Heart left ventricle (tissue), 16 donors: ENCODE measurements at regions not wholly inside any gene's neighbourhood (a gene's known extent, or its start where the extent isn't known, plus 50 kb on each side); places are given as distances from the start of the nearest gene placed in this dataset.

Experiments used
- ATAC-seq, 4 donors: fragments of 200-7000 bp; cut with Tn5 transposase; one replicate each; pipeline ENCODE4 v1.9.1; 2020 to 2022; ENCODE audit warnings: moderate library complexity in 4 of 4, mild to moderate bottlenecking in 3 of 4, moderate number of reproducible peaks in 1 of 4
- DNase-seq, 5 donors: peaks; one replicate each; pipeline ENCODE4 v3.0.0-alpha.2; 2020
- H3K27ac ChIP-seq, 12 donors: fragments of 200-600 bp; sonication (generic) in 4 of 12; one replicate each; pipeline versions ENCODE4 v1.5.0 to v1.8.0; 2016 to 2022; ENCODE audit warnings: mild to moderate bottlenecking in 2 of 12
- H3K27me3 ChIP-seq, 9 donors: fragments of 200-600 bp; sonication (generic) in 2 of 9; one replicate each; pipeline versions ENCODE4 v1.5.1 to v1.8.0; 2016 to 2022; ENCODE audit warnings: mild to moderate bottlenecking in 3 of 9
- H3K36me3 ChIP-seq, 9 donors: fragments of 200-600 bp; sonication (generic) in 2 of 9; one replicate each; pipeline versions ENCODE4 v1.5.0 to v1.8.0; 2018 to 2022; ENCODE audit warnings: mild to moderate bottlenecking in 2 of 9
- H3K4me1 ChIP-seq, 12 donors: fragments of 200-600 bp; sonication (generic) in 4 of 12; one replicate each; pipeline versions ENCODE4 v1.5.0 to v1.8.0; 2016 to 2022; ENCODE audit warnings: mild to moderate bottlenecking in 3 of 12
- H3K4me3 ChIP-seq, 12 donors: fragments of 200-600 bp; sonication (generic) in 4 of 12; one replicate each; pipeline versions ENCODE4 v1.5.0 to v1.8.0; 2017 to 2022; ENCODE audit warnings: mild to moderate bottlenecking in 9 of 12, moderate library complexity in 4 of 12
- H3K9me3 ChIP-seq, 12 donors: fragments of 200-600 bp; sonication (generic) in 4 of 12; one replicate each; pipeline versions ENCODE4 v1.5.0 to v1.8.0; 2016 to 2022; ENCODE audit warnings: mild to moderate bottlenecking in 1 of 12
- POLR2A ChIP-seq, 2 donors: fragments of 450-650 bp; IDR thresholded peaks; one replicate each; pipeline ENCODE4 v1.6.1; 2017; ENCODE audit warnings: antibody characterized with exemption in 2 of 2, mild to moderate bottlenecking in 2 of 2, moderate library complexity in 2 of 2
- WGBS, 4 donors: extraction: QIAGEN DNeasy Blood & Tissue Kit in 2 of 4; methylation state at CpG; one replicate each; pipeline versions ENCODE4 v1.1.5 to v1.1.7; 2013 to 2018; 5-methylcytosine and 5-hydroxymethylcytosine counted together
- intact Hi-C, 10 donors: fragments of 100-400 bp; cut with DNase I; formaldehyde crosslinking; loops; one replicate each; pipeline versions ENCODE4 v1.11.1 to v1.14.2; 2022
- TF ChIP-seq, protein P1 (sequence below), 12 donors: fragments of 200-600 bp; sonication (generic) in 4 of 12; IDR thresholded peaks; one replicate each; pipeline versions ENCODE4 v1.5.0 to v1.8.0; 2018 to 2022; ENCODE audit warnings: antibody characterized with exemption in 12 of 12, mild to moderate bottlenecking in 5 of 12
- donor health status: ischemic (EF 13 %, LVEDD 7.1; RV severe dilation, severe dysfunction).
- donor health status: healthy with polysubstance abuse.
- donor health status: DM: no; HTN: yes; CAD: no.
- donor health status: DM: no; HTN: no; CAD: no.
- donor health status: ischemic (EF 25% LVEDD 6.9; RV normal size, moderate dysfunction).
- donor health status: ischemic (EF 25% LVEDD 5.7; RV mildly dilated, moderate dysfunction).
- donor health status: healthy.
- donor health status: DM: yes; HTN: yes; CAD: no.
- donor health status: ischemic (EF 35%, LVEDD 5.7; RV mildly dilated, moderate dysfunction).
- donor health status: nonischemic (EF 11% LVEDD 7.7; RV severe dilation, severe dysfunction).
- donor health status: DM: yes; HTN: yes; CAD: no.
- donor health status: PGD.
- donor health status: ischemic (EF 29% LVEDD 5.4; RV normal size, mild dysfunction).
- donor health status: nonischemic (EF 23%, LVEDD 6.1; RV moderate dilation, normal function).

DNA sequence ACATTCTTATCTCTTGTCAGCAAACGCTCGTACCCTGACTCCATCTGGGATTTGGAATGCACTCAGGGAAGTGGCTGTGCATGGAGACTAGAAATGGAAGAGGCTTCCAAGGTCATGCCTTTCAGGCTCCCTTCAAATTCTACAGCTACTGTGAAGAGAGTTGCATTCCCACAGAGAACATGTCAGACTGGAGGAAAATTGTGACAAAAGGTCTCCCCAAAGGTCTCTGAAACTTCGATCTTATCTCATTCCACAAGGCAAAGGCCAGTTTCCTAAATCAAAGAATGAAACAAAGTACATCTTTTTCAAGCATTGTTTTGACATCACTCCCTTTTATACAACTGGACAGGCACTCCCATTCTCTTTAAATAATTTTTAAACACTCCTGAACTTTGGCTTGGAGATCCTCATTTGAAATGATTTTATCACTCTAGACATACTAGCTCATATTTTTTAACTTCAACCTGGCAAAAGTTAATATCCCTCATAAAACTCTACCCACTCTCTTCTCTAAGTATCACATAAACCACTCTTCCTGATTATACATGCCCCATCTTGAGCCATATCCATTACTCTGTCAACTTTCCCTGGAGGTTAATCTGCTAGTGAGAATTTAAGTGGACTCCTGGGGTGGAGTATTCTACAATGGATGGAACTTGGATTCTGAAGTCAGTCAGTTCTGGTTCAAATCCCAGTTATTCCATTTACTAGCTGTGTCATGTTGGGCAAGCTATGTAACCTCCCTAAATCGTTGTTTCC lies 218.1 kb upstream of the HMGA2 start:
- no peak overlapping the region for H3K4me3 ChIP-seq
- H3K27me3 ChIP-seq, result peaks cover 0 to 16% (median 0%) of the 10 kb centered on the region in 9 donors
- no peak overlapping the region for H3K27ac ChIP-seq
- peaks cover 0 to 25% (median 16%) of the 10 kb centered on the region in 12 donors for H3K4me1 ChIP-seq
- no peak for ATAC-seq
- 63 to 71% (median 66%) methylated on average over 4 of the region's 4 CpGs for WGBS, 4 donors
- no peak for DNase-seq
- H3K9me3 ChIP-seq, result peaks cover 0 to 13% (median 4%) of the 10 kb centered on the region in 12 donors
- TF ChIP-seq, protein P1, sequence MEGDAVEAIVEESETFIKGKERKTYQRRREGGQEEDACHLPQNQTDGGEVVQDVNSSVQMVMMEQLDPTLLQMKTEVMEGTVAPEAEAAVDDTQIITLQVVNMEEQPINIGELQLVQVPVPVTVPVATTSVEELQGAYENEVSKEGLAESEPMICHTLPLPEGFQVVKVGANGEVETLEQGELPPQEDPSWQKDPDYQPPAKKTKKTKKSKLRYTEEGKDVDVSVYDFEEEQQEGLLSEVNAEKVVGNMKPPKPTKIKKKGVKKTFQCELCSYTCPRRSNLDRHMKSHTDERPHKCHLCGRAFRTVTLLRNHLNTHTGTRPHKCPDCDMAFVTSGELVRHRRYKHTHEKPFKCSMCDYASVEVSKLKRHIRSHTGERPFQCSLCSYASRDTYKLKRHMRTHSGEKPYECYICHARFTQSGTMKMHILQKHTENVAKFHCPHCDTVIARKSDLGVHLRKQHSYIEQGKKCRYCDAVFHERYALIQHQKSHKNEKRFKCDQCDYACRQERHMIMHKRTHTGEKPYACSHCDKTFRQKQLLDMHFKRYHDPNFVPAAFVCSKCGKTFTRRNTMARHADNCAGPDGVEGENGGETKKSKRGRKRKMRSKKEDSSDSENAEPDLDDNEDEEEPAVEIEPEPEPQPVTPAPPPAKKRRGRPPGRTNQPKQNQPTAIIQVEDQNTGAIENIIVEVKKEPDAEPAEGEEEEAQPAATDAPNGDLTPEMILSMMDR (IDR thresholded peaks at IDR 0.05), result no peak
- no peak for TF ChIP-seq POLR2A (IDR thresholded peaks at IDR 0.05)
- intact Hi-C loops, result loop anchor here in 4 of 10 donors (10.0 kb wide), 4 partner anchors 51 to 479 kb away; no protein-coding TSS in a partner anchor
- H3K36me3 ChIP-seq, result no peaks in the 10 kb centered on the region

- Histone ChIP-seq H3K4me3 (no peak overlapping the region), H3K27me3 (peaks cover 0 to 27% (median 0%) of the 10 kb centered on the region in 9 donors), H3K4me1 (peaks cover 0 to 18% (median 11%) of the 10 kb centered on the region in 12 donors), H3K9me3 (peaks cover 0 to 13% (median 4%) of the 10 kb centered on the region in 12 donors), H3K27ac (no peak overlapping the region), H3K36me3 (no peaks in the 10 kb centered on the region)
- TF ChIP-seq, protein P1 (IDR thresholded peaks at IDR 0.05), result no peak
- no peak for TF ChIP-seq POLR2A (IDR thresholded peaks at IDR 0.05)
- intact Hi-C loops, result loop anchor here in 4 of 10 donors (10.0 kb wide), 4 partner anchors 53 to 477 kb away; no protein-coding TSS in a partner anchor
- ATAC-seq, result no peak
- WGBS, 4 donors, result 73 to 86% (median 83%) methylated on average over 3 of the region's 3 CpGs
- DNase-seq, result no peak
Measured at GRCh38 chr12:65607401-65607841, 216.9 kb upstream of the HMGA2 start.

- intact Hi-C loops, result loop anchor here in 4 of 10 donors (10.0 kb wide), 4 partner anchors 54 to 476 kb away; no protein-coding TSS in a partner anchor
- H3K36me3 ChIP-seq, result no peaks in the 10 kb centered on the region
- peaks cover 0 to 13% (median 4%) of the 10 kb centered on the region in 12 donors for H3K9me3 ChIP-seq
- peaks cover 0 to 37% (median 0%) of the 10 kb centered on the region in 9 donors for H3K27me3 ChIP-seq
- 51 to 64% (median 54%) methylated on average over 2 of the region's 2 CpGs for WGBS, 4 donors
- peaks cover 0 to 9% (median 6%) of the 10 kb centered on the region in 12 donors for H3K4me1 ChIP-seq
- DNase-seq (no peak), ATAC-seq (no peak)
- TF ChIP-seq, protein P1 (IDR thresholded peaks at IDR 0.05), result no peak
- no peak for TF ChIP-seq POLR2A (IDR thresholded peaks at IDR 0.05)
- no peak overlapping the region for H3K27ac ChIP-seq
- no peak overlapping the region for H3K4me3 ChIP-seq
Measured at GRCh38 chr12:65608319-65608916, 215.9 kb upstream of the HMGA2 start.

DNA sequence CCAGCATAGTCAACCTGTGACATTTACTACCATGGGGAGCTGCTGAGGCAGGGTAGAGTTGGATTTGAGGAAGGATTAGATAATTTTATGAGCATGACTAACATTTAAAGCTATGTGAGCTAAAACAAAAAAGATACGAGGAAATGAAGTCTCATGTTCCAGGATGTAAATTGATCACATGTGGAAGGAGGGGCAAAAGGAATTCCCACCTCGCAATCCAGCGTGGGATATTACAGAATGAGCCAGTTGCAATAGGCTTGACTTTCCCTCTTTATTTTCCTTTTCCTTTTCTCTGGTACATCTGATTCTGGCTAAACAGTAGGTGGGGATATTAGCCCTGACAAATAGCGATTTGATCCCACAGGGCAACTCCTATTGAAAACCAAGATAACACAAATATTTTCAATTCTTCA lies 214.9 kb upstream of the HMGA2 start:
- H3K9me3 ChIP-seq, result peaks cover 0 to 13% (median 4%) of the 10 kb centered on the region in 12 donors
- 74 to 79% (median 76%) methylated on average over 4 of the region's 4 CpGs for WGBS, 4 donors
- intact Hi-C loops, result loop anchor here in 4 of 10 donors (10.0 kb wide), 4 partner anchors 55 to 475 kb away; no protein-coding TSS in a partner anchor

More for the DNA sequence above, 214.9 kb upstream of the HMGA2 start:
- ATAC-seq (no peak), DNase-seq (no peak)
- Histone ChIP-seq H3K4me1 (peaks cover 0 to 4% (median 0%) of the 10 kb centered on the region in 12 donors), H3K36me3 (no peaks in the 10 kb centered on the region), H3K4me3 (no peak overlapping the region), H3K27me3 (peaks cover 0 to 43% (median 0%) of the 10 kb centered on the region in 9 donors), H3K27ac (no peak overlapping the region)
- TF ChIP-seq, protein P1 (IDR thresholded peaks at IDR 0.05), result no peak
- TF ChIP-seq POLR2A (IDR thresholded peaks at IDR 0.05), result no peak
